ENCODE measurements at regions not wholly inside any gene's neighbourhood (a gene's known extent, or its start where the extent isn't known, plus 50 kb on each side); places are given as distances from the start of the nearest gene placed in this dataset.

- DNase-seq = no peak
These were observed 780.7 kb upstream of the FANCL start for GRCh38 chr2:59021786-59022185.

- DNase-seq = no peak
These were observed 778.5 kb upstream of the FANCL start for GRCh38 chr2:59019566-59020159.

- DNase-seq = no peak
These were observed 777.6 kb upstream of the FANCL start for GRCh38 chr2:59018737-59019136.

GRCh38 chr2:59015027-59015426 lies 773.9 kb upstream of the FANCL start:
- DNase-seq = no peak

GRCh38 chr2:59012971-59013370 lies 771.8 kb upstream of the FANCL start:
- DNase-seq = no peak

- DNase-seq = no peak
These were observed 771.1 kb upstream of the FANCL start for GRCh38 chr2:59012234-59012633.

- no peak for DNase-seq
These were observed 767.8 kb upstream of the FANCL start for GRCh38 chr2:59008950-59009349.

- no peak for DNase-seq
These were observed 764.9 kb upstream of the FANCL start for GRCh38 chr2:59005836-59006615.

GRCh38 chr2:59004621-59005020 lies 763.5 kb upstream of the FANCL start:
- DNase-seq = no peak

- DNase-seq = no peak
These were observed 759.7 kb upstream of the FANCL start for GRCh38 chr2:59000796-59001195.

- DNase-seq = no peak
These were observed 751.1 kb upstream of the FANCL start for GRCh38 chr2:58992062-58992706.

- DNase-seq = no peak
These were observed 750.2 kb upstream of the FANCL start for GRCh38 chr2:58991357-58991756.

- DNase-seq = no peak
These were observed 744.4 kb upstream of the FANCL start for GRCh38 chr2:58985541-58985940.

- DNase-seq = no peak
These were observed 743.6 kb upstream of the FANCL start for GRCh38 chr2:58984731-58985130.

- no peak for DNase-seq
These were observed 742.0 kb upstream of the FANCL start for GRCh38 chr2:58983111-58983510.

- no peak for DNase-seq
These were observed 740.1 kb upstream of the FANCL start for GRCh38 chr2:58981237-58981636.

- DNase-seq = no peak
These were observed 735.4 kb upstream of the FANCL start for GRCh38 chr2:58976375-58977071.

GRCh38 chr2:58974881-58975280 lies 733.8 kb upstream of the FANCL start:
- no peak for DNase-seq

GRCh38 chr2:58974426-58974825 lies 733.3 kb upstream of the FANCL start:
- no peak for DNase-seq

- DNase-seq = no peak
These were observed 732.7 kb upstream of the FANCL start for GRCh38 chr2:58973811-58974281.

- no peak for DNase-seq
These were observed 731.6 kb upstream of the FANCL start for GRCh38 chr2:58972737-58973136.

- no peak for DNase-seq
These were observed 730.6 kb upstream of the FANCL start for GRCh38 chr2:58971511-58972360.

- no peak for DNase-seq
These were observed 729.2 kb upstream of the FANCL start for GRCh38 chr2:58970365-58970764.
